HepG2 (cell line): ENCODE measurements at regions not wholly inside any gene's neighbourhood (a gene's known extent, or its start where the extent isn't known, plus 50 kb on each side); places are given as distances from the start of the nearest gene placed in this dataset.

ENCODE experiments used
- SIN3A ChIP-seq: IDR thresholded peaks from 2 replicates; pipeline ENCODE4 v1.6.1; 2011; ENCODE audit warnings: low read depth, mild to moderate bottlenecking, control low read depth, low read length, borderline replicate concordance
- SMARCC2 ChIP-seq: fragments of 450-650 bp; IDR thresholded peaks from 2 replicates; pipeline ENCODE4 v1.6.1; 2017; ENCODE audit warnings: antibody characterized with exemption, mild to moderate bottlenecking
- TF ChIP-seq, protein P1 (sequence below): sonication (generic); formaldehyde crosslinking; IDR thresholded peaks from 2 replicates; pipeline ENCODE4 v1.5.0; 2020; ENCODE audit warnings: mild to moderate bottlenecking, missing genetic modification reagents, moderate library complexity
- TF ChIP-seq, protein P2 (sequence below): sonication (generic); formaldehyde crosslinking; IDR thresholded peaks from 2 replicates; pipeline ENCODE4 v1.4.0; 2020; ENCODE audit warnings: missing genetic modification reagents

DNA sequence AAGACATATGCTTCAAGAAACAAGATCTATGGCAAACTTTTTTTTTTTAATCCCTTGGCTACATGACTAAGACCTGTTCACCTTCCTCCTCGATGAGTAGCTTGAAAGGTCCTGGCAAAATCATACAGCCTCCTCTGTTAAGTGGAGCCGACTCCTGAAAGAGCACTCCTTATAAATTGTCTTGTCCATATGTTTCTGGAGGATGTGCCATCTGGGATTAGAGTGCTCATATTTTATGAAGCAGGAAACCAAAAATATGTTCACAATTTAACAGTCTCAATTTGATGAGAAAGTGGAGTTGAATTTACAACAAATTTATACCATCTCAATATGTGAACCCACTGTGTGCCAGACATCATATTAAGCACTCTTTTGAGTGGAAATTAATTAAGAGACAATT is 912.1 kb upstream of the FAT3 start:
- no peak for TF ChIP-seq SMARCC2
- TF ChIP-seq, protein P1, sequence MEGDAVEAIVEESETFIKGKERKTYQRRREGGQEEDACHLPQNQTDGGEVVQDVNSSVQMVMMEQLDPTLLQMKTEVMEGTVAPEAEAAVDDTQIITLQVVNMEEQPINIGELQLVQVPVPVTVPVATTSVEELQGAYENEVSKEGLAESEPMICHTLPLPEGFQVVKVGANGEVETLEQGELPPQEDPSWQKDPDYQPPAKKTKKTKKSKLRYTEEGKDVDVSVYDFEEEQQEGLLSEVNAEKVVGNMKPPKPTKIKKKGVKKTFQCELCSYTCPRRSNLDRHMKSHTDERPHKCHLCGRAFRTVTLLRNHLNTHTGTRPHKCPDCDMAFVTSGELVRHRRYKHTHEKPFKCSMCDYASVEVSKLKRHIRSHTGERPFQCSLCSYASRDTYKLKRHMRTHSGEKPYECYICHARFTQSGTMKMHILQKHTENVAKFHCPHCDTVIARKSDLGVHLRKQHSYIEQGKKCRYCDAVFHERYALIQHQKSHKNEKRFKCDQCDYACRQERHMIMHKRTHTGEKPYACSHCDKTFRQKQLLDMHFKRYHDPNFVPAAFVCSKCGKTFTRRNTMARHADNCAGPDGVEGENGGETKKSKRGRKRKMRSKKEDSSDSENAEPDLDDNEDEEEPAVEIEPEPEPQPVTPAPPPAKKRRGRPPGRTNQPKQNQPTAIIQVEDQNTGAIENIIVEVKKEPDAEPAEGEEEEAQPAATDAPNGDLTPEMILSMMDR (CRISPR knock-in tag), result no peak
- TF ChIP-seq, protein P2, sequence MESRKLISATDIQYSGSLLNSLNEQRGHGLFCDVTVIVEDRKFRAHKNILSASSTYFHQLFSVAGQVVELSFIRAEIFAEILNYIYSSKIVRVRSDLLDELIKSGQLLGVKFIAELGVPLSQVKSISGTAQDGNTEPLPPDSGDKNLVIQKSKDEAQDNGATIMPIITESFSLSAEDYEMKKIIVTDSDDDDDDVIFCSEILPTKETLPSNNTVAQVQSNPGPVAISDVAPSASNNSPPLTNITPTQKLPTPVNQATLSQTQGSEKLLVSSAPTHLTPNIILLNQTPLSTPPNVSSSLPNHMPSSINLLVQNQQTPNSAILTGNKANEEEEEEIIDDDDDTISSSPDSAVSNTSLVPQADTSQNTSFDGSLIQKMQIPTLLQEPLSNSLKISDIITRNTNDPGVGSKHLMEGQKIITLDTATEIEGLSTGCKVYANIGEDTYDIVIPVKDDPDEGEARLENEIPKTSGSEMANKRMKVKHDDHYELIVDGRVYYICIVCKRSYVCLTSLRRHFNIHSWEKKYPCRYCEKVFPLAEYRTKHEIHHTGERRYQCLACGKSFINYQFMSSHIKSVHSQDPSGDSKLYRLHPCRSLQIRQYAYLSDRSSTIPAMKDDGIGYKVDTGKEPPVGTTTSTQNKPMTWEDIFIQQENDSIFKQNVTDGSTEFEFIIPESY (CRISPR knock-in tag), result no peak
- TF ChIP-seq SIN3A, result no peak
